H1 (cell line): ENCODE measurements at regions not wholly inside any gene's neighbourhood (a gene's known extent, or its start where the extent isn't known, plus 50 kb on each side); places are given as distances from the start of the nearest gene placed in this dataset.

Experiments used
- CTCF ChIA-PET: fragments of 300-600 bp; sonication (Branson Sonifier 250); formaldehyde crosslinking; loops from one replicate; lab custom pipeline; 2021; ENCODE audit not compliant: partially characterized antibody; lab: Charles Lee
- POLR2A ChIA-PET: fragments of 300-600 bp; sonication (Branson Sonifier 250); formaldehyde crosslinking; loops from one replicate; lab custom pipeline; 2021; ENCODE audit warnings: inconsistent platforms; ENCODE audit not compliant: partially characterized antibody; lab: Charles Lee
- DNase-seq, 2 experiments: peaks; one replicate each; pipeline versions ENCODE4 v3.0.0 to v3.0.0-alpha.2; 2010 to 2022; ENCODE audit warnings: low spot score in 2 of 2, low read depth in 1 of 2, mixed read lengths in 1 of 2
- FAIRE-seq: peaks from 2 replicates; lab custom pipeline; 2011; peaks lifted over from hg19 to GRCh38; lab: Jason Lieb, UNC
- H2AFZ ChIP-seq: 2 replicates; pipeline ENCODE4 v1.8.1; 2012; ENCODE audit warnings: low read length, inconsistent platforms
- H2AK5ac ChIP-seq: 2 replicates; pipeline ENCODE4 v1.6.1; 2013; ENCODE audit warnings: low read depth, low read length
- H2BK120ac ChIP-seq: replicated peaks from 2 replicates; pipeline ENCODE3; 2013; ENCODE audit warnings: low read depth, low read length, inconsistent platforms
- H2BK12ac ChIP-seq: 2 replicates; pipeline ENCODE4 v1.6.1; 2013; ENCODE audit warnings: low read depth, low read length
- H2BK15ac ChIP-seq: 2 replicates; pipeline ENCODE4 v1.6.1; 2013; ENCODE audit warnings: low read length
- H2BK20ac ChIP-seq: 2 replicates; pipeline ENCODE4 v1.6.1; 2013; ENCODE audit warnings: low read length
- H2BK5ac ChIP-seq: 2 replicates; pipeline ENCODE4 v1.6.1; 2013; ENCODE audit warnings: low read depth, low read length
- H3K14ac ChIP-seq: 2 replicates; pipeline ENCODE4 v1.6.1; 2013; ENCODE audit warnings: inconsistent platforms; ENCODE audit not compliant: insufficient read length
- H3K18ac ChIP-seq: 2 replicates; pipeline ENCODE4 v1.6.1; 2013; ENCODE audit warnings: low read length; ENCODE audit errors: extremely low read depth
- H3K23ac ChIP-seq: 2 replicates; pipeline ENCODE4 v1.6.1; 2013; ENCODE audit warnings: inconsistent platforms; ENCODE audit not compliant: insufficient read length
- H3K23me2 ChIP-seq: 2 replicates; pipeline ENCODE4 v1.6.1; 2013; ENCODE audit warnings: low read depth, low read length
- H3K27ac ChIP-seq: 2 replicates; pipeline ENCODE4 v1.6.1; 2011; ENCODE audit warnings: low read depth, low read length, inconsistent platforms
- H3K27me3 ChIP-seq, 4 experiments: replicated peaks in 1 of 4; 1 replicate in 1 of 4; 2 replicates in 3 of 4; pipeline versions ENCODE4 v1.6.1 to v1.8.1; 2011 to 2013; ENCODE audit warnings: low read length in 3 of 4, mild to moderate bottlenecking in 3 of 4, inconsistent platforms in 2 of 4, mixed read lengths in 2 of 4, moderate library complexity in 1 of 4; ENCODE audit not compliant: control insufficient read depth in 3 of 4, insufficient read depth in 3 of 4; ENCODE audit errors: extremely low read depth in 1 of 4
- H3K36me3 ChIP-seq, 4 experiments: 2 replicates each; pipeline versions ENCODE4 v1.6.1 to v1.8.1; 2011 to 2013; ENCODE audit warnings: mild to moderate bottlenecking in 4 of 4, low read length in 3 of 4, moderate library complexity in 2 of 4, control low read depth in 1 of 4, inconsistent platforms in 1 of 4; ENCODE audit not compliant: insufficient read depth in 4 of 4, control insufficient read depth in 2 of 4
- H3K4ac ChIP-seq: replicated peaks from 2 replicates; pipeline ENCODE3; 2013; ENCODE audit warnings: low read length, low read depth, mixed read lengths, inconsistent platforms; ENCODE audit not compliant: insufficient read length
- H3K4me1 ChIP-seq, 4 experiments: replicated peaks in 1 of 4; 1 replicate in 1 of 4; 2 replicates in 3 of 4; pipeline versions ENCODE4 v1.6.1 to v1.8.1; 2011 to 2013; ENCODE audit warnings: low read length in 3 of 4, inconsistent platforms in 2 of 4, mixed read lengths in 1 of 4; ENCODE audit not compliant: insufficient read depth in 4 of 4, control insufficient read depth in 3 of 4
- H3K4me2 ChIP-seq, 2 experiments: 2 replicates each; pipeline versions ENCODE4 v1.6.1 to v1.8.1; 2011 to 2013; ENCODE audit warnings: low read depth in 2 of 2, low read length in 2 of 2, control low read depth in 1 of 2, inconsistent platforms in 1 of 2, mild to moderate bottlenecking in 1 of 2; ENCODE audit not compliant: insufficient read depth in 1 of 2
- H3K4me3 ChIP-seq, 4 experiments: fragments of 200-600, 300-600 bp in 1 of 4; sonication (generic), shearing (Covaris generic), sonication (Bioruptor Twin) in 1 of 4; 2 replicates each; pipeline versions ENCODE4 v1.5.1 to v1.8.1; 2011 to 2016; ENCODE audit warnings: low read length in 4 of 4, low read depth in 3 of 4, control low read depth in 2 of 4, inconsistent platforms in 2 of 4, mild to moderate bottlenecking in 2 of 4, mixed read lengths in 1 of 4, moderate library complexity in 1 of 4; ENCODE audit not compliant: insufficient read depth in 2 of 4; ENCODE audit errors: extremely low read depth in 1 of 4
- H3K56ac ChIP-seq: replicated peaks from 2 replicates; pipeline ENCODE3; 2013; ENCODE audit warnings: low read depth, mild to moderate bottlenecking, mixed read lengths, low read length, inconsistent platforms; ENCODE audit not compliant: insufficient read length
- H3K79me1 ChIP-seq: 2 replicates; pipeline ENCODE4 v1.6.1; 2013; ENCODE audit warnings: low read depth, low read length, control low read depth
- H3K79me2 ChIP-seq, 2 experiments: 2 replicates each; pipeline versions ENCODE4 v1.6.1 to v1.8.1; 2012 to 2013; ENCODE audit warnings: low read length in 2 of 2, mild to moderate bottlenecking in 2 of 2, inconsistent platforms in 1 of 2; ENCODE audit not compliant: insufficient read depth in 2 of 2, control insufficient read depth in 1 of 2
- H3K9ac ChIP-seq, 4 experiments: replicated peaks in 1 of 4; 1 replicate in 1 of 4; 2 replicates in 3 of 4; pipeline versions ENCODE4 v1.6.1 to v1.8.1; 2011 to 2013; ENCODE audit warnings: low read depth in 3 of 4, low read length in 3 of 4, control low read depth in 2 of 4, mild to moderate bottlenecking in 2 of 4, moderate library complexity in 2 of 4, inconsistent platforms in 1 of 4; ENCODE audit errors: extremely low read depth in 1 of 4
- H3K9me3 ChIP-seq, 2 experiments: 2 replicates each; pipeline versions ENCODE4 v1.6.1 to v1.8.1; 2012 to 2013; ENCODE audit warnings: mild to moderate bottlenecking in 2 of 2, moderate library complexity in 2 of 2, control low read depth in 1 of 2, inconsistent platforms in 1 of 2, low read depth in 1 of 2, low read length in 1 of 2, mixed read lengths in 1 of 2; ENCODE audit not compliant: insufficient read depth in 2 of 2
- H4K20me1 ChIP-seq, 2 experiments: replicated peaks in 1 of 2; 2 replicates each; pipeline versions ENCODE3 to v1.8.1; 2011 to 2013; ENCODE audit warnings: inconsistent platforms in 2 of 2, low read length in 2 of 2, mild to moderate bottlenecking in 1 of 2; ENCODE audit not compliant: insufficient read depth in 2 of 2, control insufficient read depth in 1 of 2
- H4K5ac ChIP-seq: 2 replicates; pipeline ENCODE4 v1.6.1; 2013; ENCODE audit warnings: low read length, low read depth, mixed read lengths, inconsistent platforms; ENCODE audit not compliant: insufficient read length
- H4K8ac ChIP-seq: 2 replicates; pipeline ENCODE4 v1.8.0; 2013; ENCODE audit warnings: mild to moderate bottlenecking, moderate library complexity, low read length, inconsistent platforms; ENCODE audit not compliant: insufficient read depth; ENCODE audit errors: extremely low read depth
- H4K91ac ChIP-seq: replicated peaks from 2 replicates; pipeline ENCODE3; 2013; ENCODE audit warnings: low read length, mixed read lengths, inconsistent platforms; ENCODE audit not compliant: insufficient read length
- SIRT6 ChIP-seq: IDR thresholded peaks from one replicate; pipeline ENCODE4 v1.7.1; 2012; ENCODE audit warnings: low read length, inconsistent platforms
- SP1 ChIP-seq: IDR thresholded peaks from 2 replicates; pipeline ENCODE4 v1.6.1; 2011; ENCODE audit warnings: low read depth, low read length
- YY1 ChIP-seq: IDR thresholded peaks from 2 replicates; pipeline ENCODE4 v1.6.1; 2011; ENCODE audit warnings: low read depth, mild to moderate bottlenecking, low read length
- WGBS, 2 experiments: shearing (Covaris generic) in 1 of 2; methylation state at CpG; one replicate each; pipeline versions ENCODE4 v1.1.6 to v1.1.7; 2013 to 2015; ENCODE audit warnings: low lambda C conversion rate in 2 of 2, mixed read lengths in 2 of 2, inconsistent platforms in 1 of 2, low coverage in 1 of 2, missing lambda C conversion rate in 1 of 2; ENCODE audit not compliant: insufficient replicate concordance in 2 of 2, insufficient coverage in 1 of 2, insufficient read length in 1 of 2; ENCODE audit errors: extremely low coverage in 1 of 2, missing lambda C conversion rate in 1 of 2; 5-methylcytosine and 5-hydroxymethylcytosine counted together

- Histone ChIP-seq H3K4me1 (peaks cover 0 to 16% (median 7%) of the 10 kb centered on the region in 4 experiments; a peak in 5 of 7 replicates), H2AK5ac (no peak overlapping the region), H2BK15ac (no peak overlapping the region), H2BK120ac (no peak overlapping the region), H4K91ac (no peak overlapping the region), H3K4ac (no peak overlapping the region), H2AFZ (no peak overlapping the region), H3K23me2 (no peaks in the 10 kb centered on the region; the same call in 1 of the 2 replicates), H3K27me3 (no peaks in the 10 kb centered on the region), H2BK12ac (no peak overlapping the region), H2BK5ac (no peak overlapping the region), H3K79me2 (no peaks in the 10 kb centered on the region), H4K20me1 (no peaks in the 10 kb centered on the region), H3K4me3 (no peak overlapping the region), H3K27ac (0 out of 2 replicates have a peak overlapping the region, but pooled peaks have one; percentile 2)
- POLR2A ChIA-PET = interaction anchor here (0.8 to 1.4 kb wide), 2 partner anchors 11 to 13 kb away, joined by 3 read pairs; no protein-coding TSS in a partner anchor
- no peak for FAIRE-seq
- TF ChIP-seq YY1 (no peak), SIRT6 (no peak), SP1 (0 out of 2 replicates have a peak, but pooled peaks have one; percentile 10)
- TF ChIP-seq, all 59 proteins: peak for 1
- Histone ChIP-seq H3K23ac (no peak overlapping the region), H3K9me3 (no peaks in the 10 kb centered on the region; a peak in 1 of 4 replicates), H3K18ac (no peak overlapping the region), H4K5ac (no peak overlapping the region), H3K14ac (no peak overlapping the region), H3K56ac (no peak overlapping the region), H3K36me3 (no peaks in the 10 kb centered on the region; a peak in 1 of 8 replicates), H3K79me1 (no peaks in the 10 kb centered on the region), H2BK20ac (no peak overlapping the region), H3K9ac (no peak overlapping the region), H3K4me2 (no peak overlapping the region), H4K8ac (no peak overlapping the region)
- CTCF ChIA-PET = interaction anchor here (1.5 kb wide), 1 partner anchor 151 kb away, joined by 3 read pairs; no protein-coding TSS in a partner anchor
- no peak for DNase-seq
- 63% methylated on average over 1 of the region's 1 CpG; no CpG with 5 or more reads in 1 of the 2 experiments for WGBS, 2 experiments
Observed at GRCh38 chr6:40177598-40177997, 243.3 kb upstream of the MOCS1 start.
